HepG2 (cell line): ENCODE measurements at regions not wholly inside any gene's neighbourhood (a gene's known extent, or its start where the extent isn't known, plus 50 kb on each side); places are given as distances from the start of the nearest gene placed in this dataset.

Source experiments
- ATAC-seq: fragments of 200-7000 bp; cut with Tn5 transposase; 3 replicates; pipeline ENCODE4 v1.9.1; 2020; ENCODE audit warnings: mild to moderate bottlenecking, moderate library complexity
- BruUV-seq: library from RNA; stranded (reverse); fragments of 400-500 nt; replicated peaks from 2 replicates; lab custom pipeline; 2021; lab: Mats Ljungman, UMichigan
- CTCF ChIA-PET: fragments of 300-600 bp; formaldehyde crosslinking; extraction: SDS; loops from one replicate; lab custom pipeline; 2021; ENCODE audit warnings: low total read pairs, inconsistent platforms, low intra/inter-chr PET ratio; lab: Yijun Ruan, JAX
- POLR2A ChIA-PET: fragments of 350-600 bp; sonication (Branson Sonifier 250); formaldehyde crosslinking; loops from one replicate; lab custom pipeline; 2020; ENCODE audit warnings: antibody characterized with exemption, inconsistent platforms; lab: Yijun Ruan, JAX
- DNase-seq: peaks from one replicate; pipeline ENCODE4 v3.0.0-alpha.2; 2015; ENCODE audit warnings: low spot score
- FAIRE-seq: peaks from 3 replicates; lab custom pipeline; 2011; peaks lifted over from hg19 to GRCh38; lab: Jason Lieb, UNC
- H2AFZ ChIP-seq: one replicate; pipeline ENCODE4 v1.6.1; 2011; ENCODE audit warnings: low read length, inconsistent platforms
- H3K27ac ChIP-seq: fragments of 300-600 bp; 3 replicates; pipeline ENCODE4 v1.8.0; 2011; ENCODE audit warnings: mixed run types, mild to moderate bottlenecking, mixed read lengths, low read length, inconsistent platforms; ENCODE audit not compliant: insufficient read depth; ENCODE audit errors: extremely low read length
- H3K27me3 ChIP-seq, 2 experiments: fragments of 200-600 bp in 1 of 2; 2 replicates in 1 of 2; 3 replicates in 1 of 2; pipeline versions ENCODE4 v1.6.0 to v1.8.0; 2011; ENCODE audit warnings: low read length in 2 of 2, mild to moderate bottlenecking in 2 of 2, moderate library complexity in 2 of 2, inconsistent platforms in 1 of 2; ENCODE audit not compliant: insufficient read depth in 2 of 2, control insufficient read depth in 1 of 2
- H3K36me3 ChIP-seq, 2 experiments: fragments of 200-600 bp in 1 of 2; replicated peaks in 1 of 2; 2 replicates in 1 of 2; 3 replicates in 1 of 2; pipeline versions ENCODE4 v1.5.1 to v1.8.0; 2011; ENCODE audit warnings: low read length in 2 of 2, inconsistent platforms in 1 of 2; ENCODE audit not compliant: insufficient read depth in 2 of 2, control insufficient read depth in 1 of 2
- H3K4me1 ChIP-seq: 2 replicates; pipeline ENCODE4 v1.5.1; 2012; ENCODE audit warnings: low read length, inconsistent platforms; ENCODE audit not compliant: insufficient read depth
- H3K4me2 ChIP-seq: 2 replicates; pipeline ENCODE4 v1.6.0; 2011; ENCODE audit warnings: low read depth, low read length, inconsistent platforms
- H3K4me3 ChIP-seq, 3 experiments: fragments of 200-600 bp in 1 of 3; sonication (generic), shearing (Covaris generic) in 1 of 3; replicated peaks in 1 of 3; 2 replicates each; pipeline ENCODE4 v1.5.1; 2011 to 2016; ENCODE audit warnings: low read length in 3 of 3, inconsistent platforms in 2 of 3, low read depth in 2 of 3, mild to moderate bottlenecking in 2 of 3, control low read depth in 1 of 3, mixed read lengths in 1 of 3; ENCODE audit not compliant: insufficient read depth in 1 of 3
- H3K79me2 ChIP-seq: one replicate; pipeline ENCODE4 v1.6.1; 2011; ENCODE audit warnings: low read length, inconsistent platforms; ENCODE audit not compliant: insufficient read depth
- H3K9ac ChIP-seq: 2 replicates; pipeline ENCODE4 v1.6.0; 2011; ENCODE audit warnings: mild to moderate bottlenecking, low read depth, low read length, inconsistent platforms; ENCODE audit not compliant: insufficient read depth
- H3K9me3 ChIP-seq: 2 replicates; pipeline ENCODE4 v1.5.1; 2012; ENCODE audit warnings: mild to moderate bottlenecking, low read length
- H4K20me1 ChIP-seq: 2 replicates; pipeline ENCODE4 v1.6.0; 2011; ENCODE audit warnings: inconsistent platforms, mild to moderate bottlenecking, low read length, moderate library complexity; ENCODE audit not compliant: insufficient read depth
- BHLHE40 ChIP-seq: IDR thresholded peaks from 2 replicates; pipeline ENCODE4 v1.6.1; 2011; ENCODE audit warnings: low read length, improper control_type of control experiment
- CEBPB ChIP-seq: IDR thresholded peaks from 2 replicates; pipeline ENCODE4 v1.6.1; 2011; ENCODE audit warnings: low read depth, low read length, improper control_type of control experiment, borderline replicate concordance
- EED ChIP-seq: sonication (generic); formaldehyde crosslinking; IDR thresholded peaks from 2 replicates; pipeline ENCODE4 v1.5.0; 2020; ENCODE audit warnings: mild to moderate bottlenecking, missing genetic modification reagents
- ELF3 ChIP-seq: IDR thresholded peaks from 2 replicates; pipeline ENCODE4 v1.6.1; 2016; ENCODE audit warnings: missing genetic modification reagents, missing compliant biosample characterization
- HNF4A ChIP-seq: sonication (generic); formaldehyde crosslinking; IDR thresholded peaks from 2 replicates; pipeline ENCODE4 v1.4.0; 2020; ENCODE audit warnings: missing genetic modification reagents
- ISL2 ChIP-seq: sonication (generic); formaldehyde crosslinking; IDR thresholded peaks from 2 replicates; pipeline ENCODE4 v1.5.0; 2020; ENCODE audit warnings: missing genetic modification reagents
- NFYB ChIP-seq: sonication (generic); formaldehyde crosslinking; IDR thresholded peaks from 2 replicates; pipeline ENCODE4 v1.4.0; 2020; ENCODE audit warnings: missing genetic modification reagents
- RFXANK ChIP-seq: IDR thresholded peaks from 2 replicates; pipeline ENCODE4 v1.6.1; 2016
- SMAD3 ChIP-seq: sonication (generic); formaldehyde crosslinking; IDR thresholded peaks from 2 replicates; pipeline ENCODE4 v1.4.0; 2020; ENCODE audit warnings: missing genetic modification reagents
- ZNF124 ChIP-seq: sonication (generic); formaldehyde crosslinking; IDR thresholded peaks from 2 replicates; pipeline ENCODE4 v1.4.0; 2020; ENCODE audit warnings: missing genetic modification reagents
- ZNF180 ChIP-seq: sonication (generic); formaldehyde crosslinking; IDR thresholded peaks from 2 replicates; pipeline ENCODE4 v1.4.0; 2020; ENCODE audit warnings: low read depth, missing genetic modification reagents, borderline replicate concordance
- ZNF33A ChIP-seq: sonication (generic); formaldehyde crosslinking; IDR thresholded peaks from 2 replicates; pipeline ENCODE4 v1.5.1; 2020; ENCODE audit warnings: missing genetic modification reagents, mild to moderate bottlenecking, moderate library complexity, borderline replicate concordance
- ZNF747 ChIP-seq: sonication (generic); formaldehyde crosslinking; IDR thresholded peaks from 2 replicates; pipeline ENCODE4 v1.8.1; 2023; ENCODE audit warnings: missing genetic modification reagents, mild to moderate bottlenecking, borderline replicate concordance
- ZSCAN9 ChIP-seq: IDR thresholded peaks from 2 replicates; pipeline ENCODE4 v1.6.1; 2016; ENCODE audit warnings: borderline replicate concordance
- WGBS: methylation state at CpG from one replicate; pipeline ENCODE4 v1.1.6; 2017; ENCODE audit warnings: low lambda C conversion rate; 5-methylcytosine and 5-hydroxymethylcytosine counted together
- in situ Hi-C: cut with HindIII; loops from 2 replicates; pipeline ENCODE4 v1.10.0; 2017; ENCODE audit warnings: low pct_unique_long_range_greater_than_20kb; ENCODE audit not compliant: extremely low pct_ligation_motif_present
- intact Hi-C: fragments of 100-400 bp; cut with micrococcal nuclease; formaldehyde crosslinking; loops from one replicate; pipeline ENCODE4 v1.10.0; 2022; ENCODE audit not compliant: unreplicated experiment
- TF ChIP-seq, protein P1 (sequence below): sonication (generic); formaldehyde crosslinking; IDR thresholded peaks from 2 replicates; pipeline ENCODE4 v1.9.0; 2022; ENCODE audit warnings: missing genetic modification reagents, mild to moderate bottlenecking, borderline replicate concordance
- TF ChIP-seq, protein P2 (sequence below): sonication (generic); formaldehyde crosslinking; IDR thresholded peaks from 2 replicates; pipeline ENCODE4 v1.5.0; 2020; ENCODE audit warnings: missing genetic modification reagents
- TF ChIP-seq, protein P3 (sequence below): IDR thresholded peaks from 2 replicates; pipeline ENCODE4 v1.6.1; 2016; ENCODE audit warnings: missing compliant biosample characterization, missing genetic modification reagents, borderline replicate concordance
- TF ChIP-seq, protein P4 (sequence below): sonication (generic); formaldehyde crosslinking; IDR thresholded peaks from 2 replicates; pipeline ENCODE4 v1.4.0; 2020; ENCODE audit warnings: missing genetic modification reagents

DNA sequence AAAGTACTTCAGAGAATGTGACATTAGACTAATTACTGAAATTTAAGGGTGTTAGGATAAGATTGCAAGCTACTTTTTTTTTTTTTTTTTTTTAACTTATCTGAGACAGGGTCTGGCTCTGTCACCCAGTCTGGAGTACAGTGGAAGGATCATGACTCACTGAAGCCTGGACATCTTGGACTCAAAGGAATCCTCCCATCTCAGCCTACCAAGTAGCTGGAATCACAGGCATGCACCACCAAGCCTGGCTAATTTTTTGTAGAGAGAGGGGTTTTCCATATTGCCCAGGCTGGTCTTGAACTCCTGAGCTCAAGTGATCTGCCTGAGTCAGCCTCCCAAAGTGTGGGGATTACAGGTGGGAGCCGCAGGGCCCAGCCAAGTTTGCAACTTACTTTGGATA, 1246.0 kb upstream of the ZEB2 start:
- POLR2A ChIA-PET: no interaction called here
- 100% methylated on average over 1 of the region's 1 CpG for WGBS
- no peak for FAIRE-seq

More for the DNA sequence above, 1246.0 kb upstream of the ZEB2 start:
- H3K4me3 ChIP-seq: no peak overlapping the region
- TF ChIP-seq RFXANK (no peak), CEBPB (no peak), EED (no peak), ZNF747 (CRISPR knock-in tag) (no peak), SMAD3 (no peak), NFYB (CRISPR knock-in tag) (no peak), ZNF33A (no peak), ZSCAN9 (no peak), BHLHE40 (no peak), ZNF180 (CRISPR knock-in tag) (no peak), ISL2 (CRISPR knock-in tag) (no peak), ELF3 (no peak), ZNF124 (no peak), HNF4A (CRISPR knock-in tag) (no peak)
- TF ChIP-seq, protein P1, sequence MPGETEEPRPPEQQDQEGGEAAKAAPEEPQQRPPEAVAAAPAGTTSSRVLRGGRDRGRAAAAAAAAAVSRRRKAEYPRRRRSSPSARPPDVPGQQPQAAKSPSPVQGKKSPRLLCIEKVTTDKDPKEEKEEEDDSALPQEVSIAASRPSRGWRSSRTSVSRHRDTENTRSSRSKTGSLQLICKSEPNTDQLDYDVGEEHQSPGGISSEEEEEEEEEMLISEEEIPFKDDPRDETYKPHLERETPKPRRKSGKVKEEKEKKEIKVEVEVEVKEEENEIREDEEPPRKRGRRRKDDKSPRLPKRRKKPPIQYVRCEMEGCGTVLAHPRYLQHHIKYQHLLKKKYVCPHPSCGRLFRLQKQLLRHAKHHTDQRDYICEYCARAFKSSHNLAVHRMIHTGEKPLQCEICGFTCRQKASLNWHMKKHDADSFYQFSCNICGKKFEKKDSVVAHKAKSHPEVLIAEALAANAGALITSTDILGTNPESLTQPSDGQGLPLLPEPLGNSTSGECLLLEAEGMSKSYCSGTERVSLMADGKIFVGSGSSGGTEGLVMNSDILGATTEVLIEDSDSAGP (CRISPR knock-in tag): no peak
- TF ChIP-seq, protein P2, sequence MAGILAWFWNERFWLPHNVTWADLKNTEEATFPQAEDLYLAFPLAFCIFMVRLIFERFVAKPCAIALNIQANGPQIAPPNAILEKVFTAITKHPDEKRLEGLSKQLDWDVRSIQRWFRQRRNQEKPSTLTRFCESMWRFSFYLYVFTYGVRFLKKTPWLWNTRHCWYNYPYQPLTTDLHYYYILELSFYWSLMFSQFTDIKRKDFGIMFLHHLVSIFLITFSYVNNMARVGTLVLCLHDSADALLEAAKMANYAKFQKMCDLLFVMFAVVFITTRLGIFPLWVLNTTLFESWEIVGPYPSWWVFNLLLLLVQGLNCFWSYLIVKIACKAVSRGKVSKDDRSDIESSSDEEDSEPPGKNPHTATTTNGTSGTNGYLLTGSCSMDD (CRISPR knock-in tag): no peak
- TF ChIP-seq, protein P3, sequence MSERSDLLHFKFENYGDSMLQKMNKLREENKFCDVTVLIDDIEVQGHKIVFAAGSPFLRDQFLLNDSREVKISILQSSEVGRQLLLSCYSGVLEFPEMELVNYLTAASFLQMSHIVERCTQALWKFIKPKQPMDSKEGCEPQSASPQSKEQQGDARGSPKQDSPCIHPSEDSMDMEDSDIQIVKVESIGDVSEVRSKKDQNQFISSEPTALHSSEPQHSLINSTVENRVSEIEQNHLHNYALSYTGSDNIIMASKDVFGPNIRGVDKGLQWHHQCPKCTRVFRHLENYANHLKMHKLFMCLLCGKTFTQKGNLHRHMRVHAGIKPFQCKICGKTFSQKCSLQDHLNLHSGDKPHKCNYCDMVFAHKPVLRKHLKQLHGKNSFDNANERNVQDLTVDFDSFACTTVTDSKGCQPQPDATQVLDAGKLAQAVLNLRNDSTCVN (CRISPR knock-in tag): no peak
- TF ChIP-seq, protein P4, sequence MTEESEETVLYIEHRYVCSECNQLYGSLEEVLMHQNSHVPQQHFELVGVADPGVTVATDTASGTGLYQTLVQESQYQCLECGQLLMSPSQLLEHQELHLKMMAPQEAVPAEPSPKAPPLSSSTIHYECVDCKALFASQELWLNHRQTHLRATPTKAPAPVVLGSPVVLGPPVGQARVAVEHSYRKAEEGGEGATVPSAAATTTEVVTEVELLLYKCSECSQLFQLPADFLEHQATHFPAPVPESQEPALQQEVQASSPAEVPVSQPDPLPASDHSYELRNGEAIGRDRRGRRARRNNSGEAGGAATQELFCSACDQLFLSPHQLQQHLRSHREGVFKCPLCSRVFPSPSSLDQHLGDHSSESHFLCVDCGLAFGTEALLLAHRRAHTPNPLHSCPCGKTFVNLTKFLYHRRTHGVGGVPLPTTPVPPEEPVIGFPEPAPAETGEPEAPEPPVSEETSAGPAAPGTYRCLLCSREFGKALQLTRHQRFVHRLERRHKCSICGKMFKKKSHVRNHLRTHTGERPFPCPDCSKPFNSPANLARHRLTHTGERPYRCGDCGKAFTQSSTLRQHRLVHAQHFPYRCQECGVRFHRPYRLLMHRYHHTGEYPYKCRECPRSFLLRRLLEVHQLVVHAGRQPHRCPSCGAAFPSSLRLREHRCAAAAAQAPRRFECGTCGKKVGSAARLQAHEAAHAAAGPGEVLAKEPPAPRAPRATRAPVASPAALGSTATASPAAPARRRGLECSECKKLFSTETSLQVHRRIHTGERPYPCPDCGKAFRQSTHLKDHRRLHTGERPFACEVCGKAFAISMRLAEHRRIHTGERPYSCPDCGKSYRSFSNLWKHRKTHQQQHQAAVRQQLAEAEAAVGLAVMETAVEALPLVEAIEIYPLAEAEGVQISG: no peak
- TF ChIP-seq, all 625 proteins: peak for 0
- Histone ChIP-seq H4K20me1 (no peaks in the 10 kb centered on the region), H2AFZ (no peak overlapping the region), H3K4me2 (no peak overlapping the region), H3K9ac (no peak overlapping the region), H3K27me3 (no peaks in the 10 kb centered on the region), H3K27ac (no peak overlapping the region), H3K79me2 (no peaks in the 10 kb centered on the region), H3K4me1 (peaks cover 29% of the 10 kb centered on the region), H3K36me3 (no peaks in the 10 kb centered on the region), H3K9me3 (no peaks in the 10 kb centered on the region)
- in situ Hi-C loops: no loop called here
- CTCF ChIA-PET: no interaction called here
- no peak for ATAC-seq
- no peak for DNase-seq
- intact Hi-C loops: no loop called here
- no TSS peak for BruUV-seq
